GM23338 (cell line): ENCODE measurements at regions not wholly inside any gene's neighbourhood (a gene's known extent, or its start where the extent isn't known, plus 50 kb on each side); places are given as distances from the start of the nearest gene placed in this dataset.

Source experiments
- ATAC-seq: fragments of 200-7000 bp; cut with Tn5 transposase; 3 replicates; pipeline ENCODE4 v1.9.1; 2020
- DNase-seq: peaks from one replicate; pipeline ENCODE4 v3.0.0-alpha.2; 2015; ENCODE audit warnings: low spot score
- H2AFZ ChIP-seq: fragments of 200-600 bp; sonication (generic); 2 replicates; pipeline ENCODE4 v1.8.0; 2016; ENCODE audit warnings: antibody characterized with exemption, mild to moderate bottlenecking, moderate library complexity
- H3F3A ChIP-seq: fragments of 200-600 bp; sonication (generic); replicated peaks from 2 replicates; pipeline ENCODE4 v1.8.0; 2017; ENCODE audit warnings: antibody characterized with exemption, mixed run types, low read depth
- H3K27ac ChIP-seq: fragments of 200-600 bp; sonication (generic); 2 replicates; pipeline ENCODE4 v1.6.1; 2016; ENCODE audit warnings: low read depth
- H3K27me3 ChIP-seq: fragments of 200-600 bp; sonication (generic); 2 replicates; pipeline ENCODE4 v1.8.0; 2016; ENCODE audit warnings: mild to moderate bottlenecking, mixed run types, moderate library complexity; ENCODE audit not compliant: insufficient read depth
- H3K36me3 ChIP-seq: fragments of 200-600 bp; sonication (generic); 2 replicates; pipeline ENCODE4 v1.8.0; 2016; ENCODE audit warnings: mild to moderate bottlenecking; ENCODE audit not compliant: insufficient read depth
- H3K4me1 ChIP-seq: fragments of 200-600 bp; sonication (generic); 2 replicates; pipeline ENCODE4 v1.8.0; 2016; ENCODE audit warnings: mild to moderate bottlenecking, moderate library complexity; ENCODE audit not compliant: insufficient read depth
- H3K4me2 ChIP-seq: fragments of 200-600 bp; sonication (generic); 2 replicates; pipeline ENCODE4 v1.7.1; 2017; ENCODE audit warnings: mixed run types
- H3K4me3 ChIP-seq: fragments of 200-600 bp; sonication (generic); 2 replicates; pipeline ENCODE4 v1.6.1; 2016; ENCODE audit warnings: mixed run types
- H3K79me2 ChIP-seq: fragments of 200-600 bp; sonication (generic); replicated peaks from 2 replicates; pipeline ENCODE4 v1.8.0; 2017; ENCODE audit warnings: mild to moderate bottlenecking; ENCODE audit not compliant: insufficient read depth
- H3K9me2 ChIP-seq: fragments of 200-600 bp; sonication (generic); 2 replicates; pipeline ENCODE4 v1.8.0; 2017; ENCODE audit not compliant: insufficient read depth
- H4K20me1 ChIP-seq: fragments of 200-600 bp; sonication (generic); replicated peaks from 2 replicates; pipeline ENCODE4 v1.8.0; 2017; ENCODE audit warnings: mild to moderate bottlenecking; ENCODE audit not compliant: insufficient read depth
- H3K27ac Mint-ChIP-seq: 2 replicates; pipeline ENCODE4 v1.8.0; 2020; ENCODE audit warnings: inconsistent platforms, mild to moderate bottlenecking, moderate library complexity, mixed read lengths
- H3K27me3 Mint-ChIP-seq: 3 replicates; pipeline ENCODE4 v1.8.0; 2022; ENCODE audit warnings: low read depth, mild to moderate bottlenecking, moderate library complexity, mixed read lengths, inconsistent platforms; ENCODE audit not compliant: insufficient read depth, poor library complexity
- H3K36me3 Mint-ChIP-seq: 3 replicates; pipeline ENCODE4 v1.8.0; 2021; ENCODE audit warnings: low read depth, mild to moderate bottlenecking, inconsistent platforms, moderate library complexity, mixed read lengths
- H3K4me1 Mint-ChIP-seq: 3 replicates; pipeline ENCODE4 v1.8.0; 2020; ENCODE audit warnings: mild to moderate bottlenecking, inconsistent platforms, mixed read lengths
- H3K4me3 Mint-ChIP-seq: 3 replicates; pipeline ENCODE4 v1.8.0; 2021; ENCODE audit warnings: moderate library complexity, mild to moderate bottlenecking, inconsistent platforms, mixed read lengths
- H3K9me3 Mint-ChIP-seq: 3 replicates; pipeline ENCODE4 v1.8.0; 2020; ENCODE audit warnings: moderate library complexity, mild to moderate bottlenecking, inconsistent platforms, mixed read lengths
- EZH2phosphoT487 ChIP-seq: fragments of 200-600 bp; sonication (generic); IDR thresholded peaks from one replicate; pipeline ENCODE4 v1.8.1; 2018; ENCODE audit warnings: antibody characterized with exemption; ENCODE audit not compliant: unreplicated experiment
- JUNB ChIP-seq: IDR thresholded peaks from one replicate; pipeline ENCODE4 v1.6.1; 2016; ENCODE audit warnings: antibody characterized with exemption; ENCODE audit not compliant: unreplicated experiment
- NANOG ChIP-seq: IDR thresholded peaks from 2 replicates; pipeline ENCODE4 v1.6.1; 2016; ENCODE audit warnings: antibody characterized with exemption, borderline replicate concordance
- POLR2AphosphoS5 ChIP-seq: IDR thresholded peaks from 2 replicates; pipeline ENCODE4 v1.6.1; 2016; ENCODE audit warnings: antibody characterized with exemption, low read depth
- STAT1 ChIP-seq: IDR thresholded peaks from one replicate; pipeline ENCODE4 v1.6.1; 2016; ENCODE audit warnings: antibody characterized with exemption; ENCODE audit not compliant: unreplicated experiment
- ZNF114 ChIP-seq: fragments of 250-450 bp; sonication (Bioruptor Pico); IDR thresholded peaks from 2 replicates; pipeline ENCODE4 v1.5.0; 2020; ENCODE audit warnings: mild to moderate bottlenecking, moderate library complexity
- ZNF331 ChIP-seq: fragments of 250-450 bp; sonication (Bioruptor Pico); IDR thresholded peaks from 2 replicates; pipeline ENCODE4 v1.5.0; 2020; ENCODE audit warnings: low read depth, mild to moderate bottlenecking, moderate library complexity
- TF ChIP-seq, protein P1 (sequence below), 2 experiments: fragments of 200-600 bp in 1 of 2; sonication (generic) in 1 of 2; conservative IDR thresholded peaks; 2 replicates each; pipeline versions ENCODE4 v1.5.1 to v1.6.1; 2016 to 2017; ENCODE audit warnings: antibody characterized with exemption in 2 of 2, low read depth in 2 of 2, mild to moderate bottlenecking in 2 of 2, moderate library complexity in 1 of 2
- TF ChIP-seq, protein P2 (sequence below): fragments of 250-450 bp; sonication (Bioruptor Pico); IDR thresholded peaks from 2 replicates; pipeline ENCODE4 v1.5.0; 2020; ENCODE audit warnings: mild to moderate bottlenecking, moderate library complexity
- TF ChIP-seq, protein P3 (sequence below): IDR thresholded peaks from one replicate; pipeline ENCODE4 v1.6.1; 2018; ENCODE audit warnings: antibody characterized with exemption; ENCODE audit not compliant: unreplicated experiment
- TF ChIP-seq, protein P4 (sequence below): IDR thresholded peaks from 2 replicates; pipeline ENCODE4 v1.6.1; 2016; ENCODE audit warnings: antibody characterized with exemption

DNA sequence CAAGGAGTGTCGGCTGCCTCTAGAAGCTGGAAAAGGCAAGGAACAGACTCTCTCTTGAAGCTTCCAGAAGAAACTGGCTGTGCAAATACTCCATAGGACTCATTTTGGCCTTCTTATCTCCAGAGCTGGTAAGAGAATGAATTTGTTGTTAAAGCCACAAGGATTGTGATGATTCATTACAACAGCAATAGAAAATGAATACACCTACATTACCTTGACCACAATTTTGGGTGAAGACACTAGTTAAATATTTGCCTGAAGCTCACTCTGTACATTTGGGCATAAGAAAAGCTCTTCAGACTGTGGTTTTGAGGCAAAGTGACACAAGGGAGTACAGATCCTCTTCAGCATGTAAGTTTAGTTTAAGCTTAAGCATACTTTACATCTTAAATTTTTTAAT, 134.5 kb upstream of the TLL1 start (continued):
- TF ChIP-seq NANOG: no peak
- TF ChIP-seq, protein P1, sequence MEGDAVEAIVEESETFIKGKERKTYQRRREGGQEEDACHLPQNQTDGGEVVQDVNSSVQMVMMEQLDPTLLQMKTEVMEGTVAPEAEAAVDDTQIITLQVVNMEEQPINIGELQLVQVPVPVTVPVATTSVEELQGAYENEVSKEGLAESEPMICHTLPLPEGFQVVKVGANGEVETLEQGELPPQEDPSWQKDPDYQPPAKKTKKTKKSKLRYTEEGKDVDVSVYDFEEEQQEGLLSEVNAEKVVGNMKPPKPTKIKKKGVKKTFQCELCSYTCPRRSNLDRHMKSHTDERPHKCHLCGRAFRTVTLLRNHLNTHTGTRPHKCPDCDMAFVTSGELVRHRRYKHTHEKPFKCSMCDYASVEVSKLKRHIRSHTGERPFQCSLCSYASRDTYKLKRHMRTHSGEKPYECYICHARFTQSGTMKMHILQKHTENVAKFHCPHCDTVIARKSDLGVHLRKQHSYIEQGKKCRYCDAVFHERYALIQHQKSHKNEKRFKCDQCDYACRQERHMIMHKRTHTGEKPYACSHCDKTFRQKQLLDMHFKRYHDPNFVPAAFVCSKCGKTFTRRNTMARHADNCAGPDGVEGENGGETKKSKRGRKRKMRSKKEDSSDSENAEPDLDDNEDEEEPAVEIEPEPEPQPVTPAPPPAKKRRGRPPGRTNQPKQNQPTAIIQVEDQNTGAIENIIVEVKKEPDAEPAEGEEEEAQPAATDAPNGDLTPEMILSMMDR (conservative IDR thresholded peaks at IDR 0.05; ENCODE audit: low read depth in 2 of 2): no peak
- TF ChIP-seq EZH2phosphoT487: no peak

DNA sequence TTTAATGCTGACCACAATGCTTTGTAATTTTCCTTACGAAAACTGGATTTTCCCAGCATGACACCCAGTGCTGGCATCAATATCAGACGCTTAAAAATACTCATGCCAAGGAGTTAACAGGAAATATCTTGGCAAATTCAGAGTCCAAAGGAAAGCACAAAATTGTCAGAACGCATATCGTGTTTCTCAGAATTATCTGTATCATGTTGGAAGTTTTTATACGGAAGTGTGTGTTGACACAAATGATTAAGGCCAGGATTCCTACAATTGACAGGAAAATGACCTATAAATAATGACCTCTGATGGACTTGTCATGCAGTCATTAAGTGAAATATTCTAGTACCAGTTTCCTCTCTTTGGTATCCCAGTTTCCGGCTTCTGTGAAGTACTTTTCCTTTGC, 132.1 kb upstream of the TLL1 start:
- Histone ChIP-seq H3K27me3 (no peaks in the 10 kb centered on the region), H3F3A (no peaks in the 10 kb centered on the region), H3K9me2 (peaks cover 6% of the 10 kb centered on the region; the same call in 1 of the 2 replicates), H3K4me1 (no peaks in the 10 kb centered on the region), H3K27ac (no peak overlapping the region), H3K36me3 (no peaks in the 10 kb centered on the region), H3K79me2 (no peaks in the 10 kb centered on the region), H4K20me1 (no peaks in the 10 kb centered on the region), H3K4me2 (no peak overlapping the region), H3K4me3 (no peak overlapping the region), H2AFZ (no peak overlapping the region)
- Mint-ChIP-seq H3K4me1 (no peaks in the 10 kb centered on the region), H3K27ac (no peak overlapping the region), H3K27me3 (no peaks in the 10 kb centered on the region), H3K9me3 (no peaks in the 10 kb centered on the region), H3K4me3 (no peak overlapping the region), H3K36me3 (no peaks in the 10 kb centered on the region)
- DNase-seq (no peak), ATAC-seq (no peak)
- TF ChIP-seq NANOG (no peak), POLR2AphosphoS5 (no peak), ZNF114 (CRISPR knock-in tag) (no peak), STAT1 (no peak), ZNF331 (CRISPR knock-in tag) (no peak), JUNB (no peak)
- TF ChIP-seq, protein P2, sequence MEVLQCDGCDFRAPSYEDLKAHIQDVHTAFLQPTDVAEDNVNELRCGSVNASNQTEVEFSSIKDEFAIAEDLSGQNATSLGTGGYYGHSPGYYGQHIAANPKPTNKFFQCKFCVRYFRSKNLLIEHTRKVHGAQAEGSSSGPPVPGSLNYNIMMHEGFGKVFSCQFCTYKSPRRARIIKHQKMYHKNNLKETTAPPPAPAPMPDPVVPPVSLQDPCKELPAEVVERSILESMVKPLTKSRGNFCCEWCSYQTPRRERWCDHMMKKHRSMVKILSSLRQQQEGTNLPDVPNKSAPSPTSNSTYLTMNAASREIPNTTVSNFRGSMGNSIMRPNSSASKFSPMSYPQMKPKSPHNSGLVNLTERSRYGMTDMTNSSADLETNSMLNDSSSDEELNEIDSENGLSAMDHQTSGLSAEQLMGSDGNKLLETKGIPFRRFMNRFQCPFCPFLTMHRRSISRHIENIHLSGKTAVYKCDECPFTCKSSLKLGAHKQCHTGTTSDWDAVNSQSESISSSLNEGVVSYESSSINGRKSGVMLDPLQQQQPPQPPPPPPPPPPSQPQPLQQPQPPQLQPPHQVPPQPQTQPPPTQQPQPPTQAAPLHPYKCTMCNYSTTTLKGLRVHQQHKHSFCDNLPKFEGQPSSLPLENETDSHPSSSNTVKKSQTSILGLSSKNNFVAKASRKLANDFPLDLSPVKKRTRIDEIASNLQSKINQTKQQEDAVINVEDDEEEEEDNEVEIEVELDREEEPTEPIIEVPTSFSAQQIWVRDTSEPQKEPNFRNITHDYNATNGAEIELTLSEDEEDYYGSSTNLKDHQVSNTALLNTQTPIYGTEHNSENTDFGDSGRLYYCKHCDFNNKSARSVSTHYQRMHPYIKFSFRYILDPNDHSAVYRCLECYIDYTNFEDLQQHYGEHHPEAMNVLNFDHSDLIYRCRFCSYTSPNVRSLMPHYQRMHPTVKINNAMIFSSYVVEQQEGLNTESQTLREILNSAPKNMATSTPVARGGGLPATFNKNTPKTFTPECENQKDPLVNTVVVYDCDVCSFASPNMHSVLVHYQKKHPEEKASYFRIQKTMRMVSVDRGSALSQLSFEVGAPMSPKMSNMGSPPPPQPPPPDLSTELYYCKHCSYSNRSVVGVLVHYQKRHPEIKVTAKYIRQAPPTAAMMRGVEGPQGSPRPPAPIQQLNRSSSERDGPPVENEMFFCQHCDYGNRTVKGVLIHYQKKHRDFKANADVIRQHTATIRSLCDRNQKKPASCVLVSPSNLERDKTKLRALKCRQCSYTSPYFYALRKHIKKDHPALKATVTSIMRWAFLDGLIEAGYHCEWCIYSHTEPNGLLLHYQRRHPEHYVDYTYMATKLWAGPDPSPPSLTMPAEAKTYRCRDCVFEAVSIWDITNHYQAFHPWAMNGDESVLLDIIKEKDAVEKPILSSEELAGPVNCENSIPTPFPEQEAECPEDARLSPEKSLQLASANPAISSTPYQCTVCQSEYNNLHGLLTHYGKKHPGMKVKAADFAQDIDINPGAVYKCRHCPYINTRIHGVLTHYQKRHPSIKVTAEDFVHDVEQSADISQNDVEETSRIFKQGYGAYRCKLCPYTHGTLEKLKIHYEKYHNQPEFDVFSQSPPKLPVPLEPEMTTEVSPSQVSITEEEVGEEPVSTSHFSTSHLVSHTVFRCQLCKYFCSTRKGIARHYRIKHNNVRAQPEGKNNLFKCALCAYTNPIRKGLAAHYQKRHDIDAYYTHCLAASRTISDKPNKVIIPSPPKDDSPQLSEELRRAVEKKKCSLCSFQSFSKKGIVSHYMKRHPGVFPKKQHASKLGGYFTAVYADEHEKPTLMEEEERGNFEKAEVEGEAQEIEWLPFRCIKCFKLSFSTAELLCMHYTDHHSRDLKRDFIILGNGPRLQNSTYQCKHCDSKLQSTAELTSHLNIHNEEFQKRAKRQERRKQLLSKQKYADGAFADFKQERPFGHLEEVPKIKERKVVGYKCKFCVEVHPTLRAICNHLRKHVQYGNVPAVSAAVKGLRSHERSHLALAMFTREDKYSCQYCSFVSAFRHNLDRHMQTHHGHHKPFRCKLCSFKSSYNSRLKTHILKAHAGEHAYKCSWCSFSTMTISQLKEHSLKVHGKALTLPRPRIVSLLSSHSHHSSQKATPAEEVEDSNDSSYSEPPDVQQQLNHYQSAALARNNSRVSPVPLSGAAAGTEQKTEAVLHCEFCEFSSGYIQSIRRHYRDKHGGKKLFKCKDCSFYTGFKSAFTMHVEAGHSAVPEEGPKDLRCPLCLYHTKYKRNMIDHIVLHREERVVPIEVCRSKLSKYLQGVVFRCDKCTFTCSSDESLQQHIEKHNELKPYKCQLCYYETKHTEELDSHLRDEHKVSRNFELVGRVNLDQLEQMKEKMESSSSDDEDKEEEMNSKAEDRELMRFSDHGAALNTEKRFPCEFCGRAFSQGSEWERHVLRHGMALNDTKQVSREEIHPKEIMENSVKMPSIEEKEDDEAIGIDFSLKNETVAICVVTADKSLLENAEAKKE (CRISPR knock-in tag): no peak
- TF ChIP-seq, protein P3, sequence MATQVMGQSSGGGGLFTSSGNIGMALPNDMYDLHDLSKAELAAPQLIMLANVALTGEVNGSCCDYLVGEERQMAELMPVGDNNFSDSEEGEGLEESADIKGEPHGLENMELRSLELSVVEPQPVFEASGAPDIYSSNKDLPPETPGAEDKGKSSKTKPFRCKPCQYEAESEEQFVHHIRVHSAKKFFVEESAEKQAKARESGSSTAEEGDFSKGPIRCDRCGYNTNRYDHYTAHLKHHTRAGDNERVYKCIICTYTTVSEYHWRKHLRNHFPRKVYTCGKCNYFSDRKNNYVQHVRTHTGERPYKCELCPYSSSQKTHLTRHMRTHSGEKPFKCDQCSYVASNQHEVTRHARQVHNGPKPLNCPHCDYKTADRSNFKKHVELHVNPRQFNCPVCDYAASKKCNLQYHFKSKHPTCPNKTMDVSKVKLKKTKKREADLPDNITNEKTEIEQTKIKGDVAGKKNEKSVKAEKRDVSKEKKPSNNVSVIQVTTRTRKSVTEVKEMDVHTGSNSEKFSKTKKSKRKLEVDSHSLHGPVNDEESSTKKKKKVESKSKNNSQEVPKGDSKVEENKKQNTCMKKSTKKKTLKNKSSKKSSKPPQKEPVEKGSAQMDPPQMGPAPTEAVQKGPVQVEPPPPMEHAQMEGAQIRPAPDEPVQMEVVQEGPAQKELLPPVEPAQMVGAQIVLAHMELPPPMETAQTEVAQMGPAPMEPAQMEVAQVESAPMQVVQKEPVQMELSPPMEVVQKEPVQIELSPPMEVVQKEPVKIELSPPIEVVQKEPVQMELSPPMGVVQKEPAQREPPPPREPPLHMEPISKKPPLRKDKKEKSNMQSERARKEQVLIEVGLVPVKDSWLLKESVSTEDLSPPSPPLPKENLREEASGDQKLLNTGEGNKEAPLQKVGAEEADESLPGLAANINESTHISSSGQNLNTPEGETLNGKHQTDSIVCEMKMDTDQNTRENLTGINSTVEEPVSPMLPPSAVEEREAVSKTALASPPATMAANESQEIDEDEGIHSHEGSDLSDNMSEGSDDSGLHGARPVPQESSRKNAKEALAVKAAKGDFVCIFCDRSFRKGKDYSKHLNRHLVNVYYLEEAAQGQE: no peak
- TF ChIP-seq, protein P4, sequence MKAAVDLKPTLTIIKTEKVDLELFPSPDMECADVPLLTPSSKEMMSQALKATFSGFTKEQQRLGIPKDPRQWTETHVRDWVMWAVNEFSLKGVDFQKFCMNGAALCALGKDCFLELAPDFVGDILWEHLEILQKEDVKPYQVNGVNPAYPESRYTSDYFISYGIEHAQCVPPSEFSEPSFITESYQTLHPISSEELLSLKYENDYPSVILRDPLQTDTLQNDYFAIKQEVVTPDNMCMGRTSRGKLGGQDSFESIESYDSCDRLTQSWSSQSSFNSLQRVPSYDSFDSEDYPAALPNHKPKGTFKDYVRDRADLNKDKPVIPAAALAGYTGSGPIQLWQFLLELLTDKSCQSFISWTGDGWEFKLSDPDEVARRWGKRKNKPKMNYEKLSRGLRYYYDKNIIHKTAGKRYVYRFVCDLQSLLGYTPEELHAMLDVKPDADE: no peak
- TF ChIP-seq, protein P1 (conservative IDR thresholded peaks at IDR 0.05; ENCODE audit: low read depth in 2 of 2): no peak
